ACHN (cell line): ENCODE measurements at regions not wholly inside any gene's neighbourhood (a gene's known extent, or its start where the extent isn't known, plus 50 kb on each side); places are given as distances from the start of the nearest gene placed in this dataset.

ENCODE experiments used
- DNase-seq: peaks from one replicate; pipeline ENCODE4 v3.0.0-alpha.2; 2015
- in situ Hi-C: cut with HindIII; loops from 2 replicates; pipeline ENCODE4 v1.10.0; 2017; ENCODE audit warnings: low sequenced_read_pairs, low pct_ligation_motif_present, low pct_unique_long_range_greater_than_20kb

- in situ Hi-C loops: no loop called here
- DNase-seq: no peak
These were observed 1110.0 kb upstream of the EEF2KMT start for GRCh38 chr16:6207580-6207979.

- in situ Hi-C loops: no loop called here
- DNase-seq: no peak
These were observed 1109.5 kb upstream of the EEF2KMT start for GRCh38 chr16:6207124-6207523.

- no peak for DNase-seq
- in situ Hi-C loops: no loop called here
These were observed 1108.5 kb upstream of the EEF2KMT start for GRCh38 chr16:6206080-6206479.

DNA sequence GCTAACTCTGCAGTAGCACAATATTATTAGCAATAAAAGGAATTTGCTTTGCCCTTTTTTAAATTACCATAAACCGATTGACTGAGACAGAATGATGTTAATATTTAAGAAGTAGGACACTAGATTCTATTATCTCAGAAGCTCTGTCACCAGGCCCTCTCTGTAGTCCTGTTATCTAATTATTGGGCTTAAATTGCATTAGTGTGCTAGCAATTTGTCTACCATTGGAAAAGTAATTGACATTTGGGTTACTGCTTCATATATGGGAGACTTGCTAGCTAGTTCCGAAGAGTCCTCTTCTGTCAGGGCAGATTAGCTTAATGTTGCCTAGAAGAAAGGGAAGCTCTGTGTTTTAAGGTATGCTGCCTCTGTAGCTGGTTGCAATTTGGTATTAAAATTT lies 1107.3 kb upstream of the EEF2KMT start:
- in situ Hi-C loops: no loop called here
- no peak for DNase-seq

DNA sequence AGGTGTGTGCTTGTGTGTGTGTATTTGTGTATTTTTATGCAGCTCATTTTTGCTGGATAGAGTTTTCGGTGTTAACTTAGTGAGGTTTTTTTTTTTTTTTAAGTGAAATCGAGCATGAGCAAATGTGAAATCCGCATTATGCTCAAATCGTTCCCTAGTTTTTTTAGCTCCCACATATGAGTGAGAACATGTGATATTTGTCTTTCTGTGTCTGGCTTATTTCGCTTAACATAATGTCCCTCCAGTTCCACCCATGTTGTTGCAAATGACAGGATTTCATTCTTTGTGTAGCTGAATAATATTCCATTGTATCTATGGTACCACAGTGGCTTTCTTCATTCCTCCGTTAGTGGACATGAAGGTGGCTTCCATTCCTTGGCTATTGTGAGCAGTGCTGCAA lies 1103.3 kb upstream of the EEF2KMT start:
- in situ Hi-C loops: no loop called here
- no peak for DNase-seq

GRCh38 chr16:6200271-6200670 lies 1102.7 kb upstream of the EEF2KMT start:
- DNase-seq: no peak
- in situ Hi-C loops: no loop called here

DNA sequence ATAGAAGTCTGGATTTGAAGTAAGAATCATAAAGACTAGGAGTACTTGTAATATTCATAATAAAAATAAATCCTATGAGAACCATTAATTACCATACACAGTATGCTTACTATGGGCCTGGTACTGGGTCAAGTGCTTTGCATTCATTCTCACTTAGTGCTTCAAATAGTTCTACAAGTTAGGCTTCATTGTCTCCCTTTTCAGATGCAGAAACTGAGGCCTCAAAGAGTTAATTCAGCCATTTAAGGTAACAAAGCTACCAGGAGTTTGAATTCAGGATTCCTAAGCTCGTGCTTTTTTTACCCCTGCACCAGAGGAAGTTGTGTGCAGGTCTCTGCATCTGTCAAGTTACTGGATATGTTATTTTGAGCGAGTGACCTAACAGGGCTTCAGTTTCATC lies 1098.4 kb upstream of the EEF2KMT start:
- no peak for DNase-seq
- in situ Hi-C loops: no loop called here

GRCh38 chr16:6193718-6194117 lies 1096.1 kb upstream of the EEF2KMT start:
- DNase-seq: peak; percentile 63

GRCh38 chr16:6192984-6193383 lies 1095.4 kb upstream of the EEF2KMT start:
- in situ Hi-C loops: no loop called here
- no peak for DNase-seq

More at GRCh38 chr16:6193718-6194117, 1096.1 kb upstream of the EEF2KMT start:
- in situ Hi-C loops: no loop called here

DNA sequence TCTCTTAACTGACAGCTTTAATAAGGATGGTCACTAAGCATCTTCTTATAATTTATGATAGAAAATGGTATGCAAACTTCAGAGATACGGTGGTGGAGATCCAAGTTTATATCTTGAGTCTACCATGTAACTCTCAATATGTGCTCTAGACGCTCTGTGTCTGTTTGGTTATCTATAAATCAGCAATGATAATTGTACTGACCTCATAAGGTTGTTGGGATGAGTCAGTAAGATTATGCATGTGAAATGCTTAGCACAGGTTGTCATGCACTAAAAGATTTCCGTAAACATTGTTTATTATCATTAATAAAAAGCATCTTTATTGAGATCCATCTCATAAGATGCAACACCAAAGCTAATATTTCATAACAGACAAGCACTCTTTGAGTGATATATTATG lies 1094.9 kb upstream of the EEF2KMT start:
- no peak for DNase-seq
- in situ Hi-C loops: no loop called here

DNA sequence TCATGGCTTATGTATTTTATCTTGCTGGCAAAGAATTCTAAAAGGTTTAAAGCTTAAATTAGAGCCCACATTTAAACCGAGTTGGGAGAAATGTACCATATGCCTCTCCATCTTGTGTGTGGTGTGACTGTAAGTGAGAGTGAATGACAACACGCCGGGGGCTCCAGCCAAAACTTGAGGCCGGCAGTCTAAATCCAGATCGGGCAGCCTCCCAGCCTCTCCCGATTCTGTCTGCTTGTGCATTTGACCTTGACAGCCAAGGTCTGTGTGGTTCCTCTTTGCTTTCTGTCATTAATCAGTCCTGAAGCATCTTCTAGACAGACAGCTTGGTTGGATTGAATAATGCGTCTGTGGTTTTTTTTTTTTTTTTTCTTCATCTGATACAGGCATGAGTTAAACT lies 1093.2 kb upstream of the EEF2KMT start:
- in situ Hi-C loops: no loop called here
- no peak for DNase-seq

GRCh38 chr16:6189216-6189615 lies 1091.6 kb upstream of the EEF2KMT start:
- no peak for DNase-seq
- in situ Hi-C loops: no loop called here

DNA sequence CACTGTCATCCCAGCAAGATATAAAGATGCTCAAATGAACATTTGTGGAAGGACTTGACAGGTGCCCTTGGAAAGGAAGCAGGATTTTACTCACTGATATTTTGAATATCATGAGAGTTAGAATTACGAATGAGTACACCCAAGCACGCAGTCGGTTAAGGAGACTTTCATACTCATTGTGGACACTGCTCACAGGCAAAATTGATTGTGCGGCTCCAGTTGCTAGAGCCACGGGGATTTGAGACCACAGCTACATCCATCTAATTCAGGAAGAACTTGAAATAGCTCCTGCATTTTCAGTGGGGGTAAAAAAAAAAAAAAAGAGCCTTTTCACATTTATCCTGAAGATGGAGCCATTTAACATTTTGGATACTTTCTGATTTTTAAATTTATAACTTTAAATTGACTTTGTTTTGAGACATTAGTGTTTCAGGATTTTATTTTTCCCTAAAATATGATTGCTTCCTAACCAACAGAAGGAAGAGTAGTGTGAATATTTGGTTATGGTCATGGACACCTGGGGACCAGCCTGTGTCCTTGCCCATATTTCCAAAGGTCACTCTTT lies 1080.1 kb upstream of the EEF2KMT start:
- no peak for DNase-seq
- in situ Hi-C loops: no loop called here

DNA sequence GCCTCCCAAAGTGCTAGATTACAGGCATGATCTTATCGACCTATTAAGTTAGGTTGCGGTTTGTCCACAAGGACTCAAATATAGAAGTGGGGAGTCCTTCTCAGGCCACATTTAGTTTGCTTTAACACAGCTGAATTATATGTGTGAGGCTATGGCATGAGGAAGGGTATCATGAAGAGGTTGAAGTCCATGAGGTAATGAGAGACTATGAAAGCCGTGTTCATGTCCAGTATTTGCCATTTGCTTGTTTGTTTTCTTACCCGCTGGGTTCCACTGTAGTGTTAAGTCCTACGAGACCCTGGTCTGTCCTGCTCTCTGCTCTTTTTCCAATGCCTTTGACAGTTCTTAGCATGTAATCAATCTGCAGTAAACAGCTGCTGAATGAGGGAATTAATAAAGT lies 1072.4 kb upstream of the EEF2KMT start:
- no peak for DNase-seq
- in situ Hi-C loops: no loop called here

DNA sequence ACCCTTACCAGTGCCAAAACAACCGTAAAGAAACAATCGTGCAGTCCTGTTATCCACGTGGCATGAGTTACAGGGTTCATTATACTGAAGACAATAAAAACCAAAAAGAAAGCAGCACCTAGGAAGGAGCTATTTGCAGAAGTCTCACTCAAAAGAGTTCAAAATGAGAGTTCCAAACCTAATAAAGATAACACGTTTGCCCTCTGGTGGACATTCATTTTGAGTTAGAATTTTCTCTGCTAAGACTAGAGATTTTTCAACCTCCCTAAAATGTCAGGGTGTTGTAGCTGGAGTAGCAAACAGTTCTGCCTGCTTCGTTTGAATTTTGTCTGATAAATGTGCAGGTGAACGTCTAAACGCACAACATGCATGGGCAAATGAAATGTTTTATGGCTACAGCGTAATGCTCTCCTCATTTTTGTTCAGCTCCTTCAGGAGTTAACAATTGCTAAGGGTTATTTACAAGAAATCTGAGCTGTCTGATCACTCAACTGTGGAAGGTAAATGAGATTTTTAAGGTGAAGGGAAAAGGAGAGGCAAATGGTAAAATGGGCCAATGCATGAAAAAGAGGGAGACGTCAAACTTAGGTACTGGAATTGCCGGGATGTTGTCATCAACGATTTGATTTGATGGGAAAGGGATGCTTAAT lies 1067.9 kb upstream of the EEF2KMT start:
- in situ Hi-C loops: no loop called here
- DNase-seq: peak; percentile 33

- no peak for DNase-seq
- in situ Hi-C loops: no loop called here
These were observed 1063.3 kb upstream of the EEF2KMT start for GRCh38 chr16:6160871-6161270.

- DNase-seq: no peak
- in situ Hi-C loops: no loop called here
These were observed 1062.7 kb upstream of the EEF2KMT start for GRCh38 chr16:6160303-6160702.

DNA sequence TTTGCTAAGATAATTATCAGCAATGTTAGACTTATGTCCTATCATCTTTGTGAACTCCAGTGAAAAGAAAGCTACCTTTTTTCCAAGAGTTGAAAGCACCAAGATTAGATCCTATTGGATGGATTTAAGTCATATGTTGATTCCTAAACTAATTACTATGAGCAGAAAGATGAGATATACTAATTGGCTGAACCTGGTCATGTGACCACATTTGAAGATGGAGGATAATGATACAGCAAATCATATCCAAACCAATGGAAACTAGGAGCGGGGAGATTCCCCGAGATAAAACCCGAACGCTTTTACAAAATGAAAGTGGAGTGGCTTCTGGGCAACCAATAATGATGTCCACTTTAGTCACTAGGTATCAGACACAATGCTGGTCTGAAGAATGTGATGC lies 1060.2 kb upstream of the EEF2KMT start:
- DNase-seq: no peak
- in situ Hi-C loops: no loop called here

GRCh38 chr16:6155271-6155670 lies 1057.7 kb upstream of the EEF2KMT start:
- no peak for DNase-seq
- in situ Hi-C loops: no loop called here

- in situ Hi-C loops: no loop called here
- no peak for DNase-seq
These were observed 1056.3 kb upstream of the EEF2KMT start for GRCh38 chr16:6153901-6154300.

- no peak for DNase-seq
- in situ Hi-C loops: no loop called here
These were observed 1051.4 kb upstream of the EEF2KMT start for GRCh38 chr16:6149031-6149430.
